ENCODE measurements at regions not wholly inside any gene's neighbourhood (a gene's known extent, or its start where the extent isn't known, plus 50 kb on each side); places are given as distances from the start of the nearest gene placed in this dataset.
"Not testable (repeated sequence)": the region's sequence is repeated elsewhere in the genome, so short reads cannot be mapped to it uniquely, and the experiment has no call there.

DNA sequence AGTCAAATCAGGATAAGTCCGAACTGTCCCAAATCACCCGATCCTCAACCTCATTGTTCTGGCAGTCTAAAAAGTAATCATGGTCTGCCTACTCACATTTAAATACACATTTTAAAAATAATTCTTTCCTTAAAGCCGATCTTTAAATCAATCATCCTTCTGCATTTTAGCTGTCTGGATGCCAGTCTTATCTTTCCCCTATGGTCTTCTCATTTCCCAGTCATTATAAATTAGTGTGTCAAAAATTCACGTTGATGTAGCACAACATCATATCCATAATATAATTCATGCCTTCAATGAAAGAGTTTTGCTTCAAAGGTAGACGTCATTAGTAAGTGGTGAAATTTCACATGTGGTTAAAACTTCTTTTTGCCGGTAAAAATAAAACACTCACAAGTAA, 108.1 kb upstream of the FRG1 start:
- Mint-ChIP-seq H3K4me1 (peaks cover 0 to 2% (median 0%) of the 10 kb centered on the region in 4 donors), H3K36me3 (no peaks in the 10 kb centered on the region), H3K27ac (no peak overlapping the region), H3K4me3 (no peak overlapping the region), H3K27me3 (peaks cover 0 to 18% (median 0%) of the 10 kb centered on the region in 5 donors), H3K9me3 (peaks cover 0 to 6% (median 0%) of the 10 kb centered on the region in 9 donors)
- POLR2A ChIA-PET = no interaction called here
- no peak for DNase-seq
- no peak for ATAC-seq

DNA sequence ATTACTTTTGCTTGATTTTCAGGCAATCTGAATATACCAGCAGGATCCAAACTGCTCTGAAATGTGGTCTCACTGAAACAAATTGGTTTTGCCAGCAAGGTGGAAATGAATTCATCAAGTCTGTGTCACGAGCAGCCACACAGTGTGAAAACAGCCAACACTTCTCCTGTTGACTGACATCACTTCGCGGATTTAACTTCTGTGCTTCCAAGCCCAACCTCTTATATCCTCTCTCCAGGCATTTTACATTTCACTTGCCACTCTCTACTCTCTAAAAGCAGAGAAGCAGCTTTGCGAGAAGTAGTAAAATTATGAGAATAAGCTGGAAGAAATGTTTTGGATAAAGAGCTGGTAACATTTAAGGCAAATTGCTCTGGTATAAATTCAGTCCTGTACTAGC, 106.1 kb upstream of the FRG1 start:
- peaks cover 0 to 2% (median 0%) of the 10 kb centered on the region in 4 donors for H3K4me1 Mint-ChIP-seq
- POLR2A ChIA-PET = no interaction called here
- DNase-seq (no peak), ATAC-seq (no peak)
- H3K27ac Mint-ChIP-seq = no peak overlapping the region
- no peak overlapping the region for H3K4me3 Mint-ChIP-seq
- peaks cover 0 to 8% (median 0%) of the 10 kb centered on the region in 5 donors for H3K27me3 Mint-ChIP-seq
- H3K9me3 Mint-ChIP-seq = peaks cover 0 to 9% (median 0%) of the 10 kb centered on the region in 9 donors
- no peaks in the 10 kb centered on the region for H3K36me3 Mint-ChIP-seq

DNA sequence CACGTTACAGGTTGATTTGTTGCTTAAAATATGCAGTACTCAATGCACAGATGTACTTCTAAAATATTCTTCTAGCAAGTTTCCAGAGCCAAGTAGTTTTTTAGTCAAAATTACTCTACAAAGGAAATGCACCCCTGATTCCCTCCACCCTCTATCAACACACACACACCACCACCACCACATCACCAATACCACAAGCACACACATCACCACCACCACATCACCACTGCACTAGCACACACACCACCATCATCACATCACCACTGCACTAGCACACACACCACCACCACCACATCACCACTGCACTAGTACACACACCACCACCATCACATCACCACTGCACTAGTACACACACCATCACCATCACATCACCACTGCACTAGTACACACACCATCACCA, 105.2 kb upstream of the FRG1 start:
- no peak for DNase-seq
- Mint-ChIP-seq H3K4me1 (peaks cover 0 to 2% (median 0%) of the 10 kb centered on the region in 4 donors), H3K4me3 (no peak overlapping the region), H3K36me3 (no peaks in the 10 kb centered on the region), H3K9me3 (peaks cover 0 to 9% (median 0%) of the 10 kb centered on the region in 9 donors), H3K27ac (no peak overlapping the region), H3K27me3 (peaks cover 0 to 8% (median 0%) of the 10 kb centered on the region in 5 donors)
- POLR2A ChIA-PET = no interaction called here
- no peak for ATAC-seq

DNA sequence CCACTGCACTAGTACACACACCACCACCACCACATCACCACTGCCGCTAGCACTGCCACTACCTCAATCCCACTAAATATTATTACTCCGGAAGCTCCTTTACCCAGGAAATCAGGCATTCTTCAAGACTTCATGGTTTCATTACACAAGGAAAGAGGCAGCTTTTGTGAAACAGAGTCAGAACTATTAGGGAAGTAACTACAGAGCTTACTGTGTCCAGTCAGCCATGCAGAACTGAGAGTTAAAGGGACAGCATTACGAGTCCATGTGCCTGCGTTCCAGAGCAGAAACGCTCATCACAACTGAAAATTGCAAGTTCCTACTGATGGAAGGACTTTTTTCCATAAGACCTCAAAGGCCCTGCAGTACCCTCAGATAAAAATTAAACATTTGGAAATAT, 103.2 kb upstream of the FRG1 start:
- peaks cover 0 to 2% (median 0%) of the 10 kb centered on the region in 4 donors for H3K4me1 Mint-ChIP-seq
- H3K27me3 Mint-ChIP-seq = peaks cover 0 to 7% (median 0%) of the 10 kb centered on the region in 5 donors
- H3K9me3 Mint-ChIP-seq = peaks cover 0 to 9% (median 0%) of the 10 kb centered on the region in 9 donors
- ATAC-seq (no peak), DNase-seq (no peak)
- POLR2A ChIA-PET = no interaction called here
- H3K27ac Mint-ChIP-seq = no peak overlapping the region
- H3K4me3 Mint-ChIP-seq = no peak overlapping the region
- H3K36me3 Mint-ChIP-seq = no peaks in the 10 kb centered on the region

DNA sequence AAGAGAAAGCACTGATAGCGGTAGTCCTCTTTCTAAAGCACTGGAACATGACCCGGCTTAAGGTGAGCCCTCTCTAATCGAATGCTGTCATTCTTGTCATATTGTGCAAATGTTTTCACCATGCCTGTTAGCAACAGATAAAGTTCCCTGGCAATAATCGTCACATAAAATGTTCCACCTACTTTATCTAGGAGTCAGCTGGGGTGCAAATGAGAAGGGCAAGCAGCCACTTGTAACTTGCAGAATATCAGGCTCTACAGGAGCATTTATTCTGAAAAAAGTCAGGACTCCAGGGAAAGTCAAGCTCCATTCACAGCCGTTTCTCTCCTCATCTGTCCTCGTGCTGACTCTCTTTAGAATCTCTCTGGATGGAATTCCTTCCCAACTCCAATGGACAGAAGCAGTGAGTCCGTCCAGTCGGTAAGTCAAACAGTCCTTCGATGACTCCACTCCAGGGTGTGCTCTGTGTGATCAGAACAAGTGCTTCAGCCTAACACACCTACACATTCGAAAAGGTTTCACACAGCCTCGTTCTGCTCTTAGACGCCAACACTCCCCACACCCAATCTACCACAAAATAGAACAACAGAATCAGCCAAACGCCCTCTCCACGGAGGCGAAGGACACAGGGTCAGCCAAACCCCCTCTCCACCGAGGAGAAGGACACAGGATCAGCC, 101.7 kb upstream of the FRG1 start:
- POLR2A ChIA-PET = no interaction called here
- peaks cover 0 to 4% (median 0%) of the 10 kb centered on the region in 5 donors for H3K27me3 Mint-ChIP-seq
- no peak for DNase-seq
- no peak overlapping the region for H3K4me3 Mint-ChIP-seq
- peaks cover 0 to 2% (median 0%) of the 10 kb centered on the region in 4 donors for H3K4me1 Mint-ChIP-seq
- no peak overlapping the region for H3K27ac Mint-ChIP-seq
- H3K9me3 Mint-ChIP-seq = peaks cover 0 to 9% (median 0%) of the 10 kb centered on the region in 9 donors
- H3K36me3 Mint-ChIP-seq = no peaks in the 10 kb centered on the region
- ATAC-seq = no peak

DNA sequence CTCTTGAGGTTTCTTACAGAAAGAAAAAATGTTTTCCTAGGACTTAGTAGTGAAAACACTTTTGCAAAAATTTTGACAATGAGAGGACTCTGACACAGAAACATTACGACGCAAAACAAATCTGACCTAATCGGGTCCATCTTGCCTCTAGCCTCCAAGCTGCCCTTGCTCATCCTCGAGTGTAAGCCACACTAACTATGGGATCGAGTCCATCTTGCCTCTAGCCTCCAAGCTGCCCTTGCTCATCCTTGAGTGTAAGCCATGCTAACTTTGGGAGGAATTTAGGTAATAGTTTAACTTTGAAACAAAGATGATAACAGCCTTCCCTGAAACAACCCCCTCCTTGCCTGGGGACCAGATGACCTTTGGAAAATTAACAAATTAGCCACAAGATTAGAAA, 100.3 kb upstream of the FRG1 start:
- Mint-ChIP-seq H3K4me3 (no peak overlapping the region), H3K27me3 (peaks cover 0 to 4% (median 0%) of the 10 kb centered on the region in 5 donors), H3K27ac (no peak overlapping the region), H3K4me1 (peaks cover 0 to 2% (median 0%) of the 10 kb centered on the region in 4 donors), H3K36me3 (no peaks in the 10 kb centered on the region), H3K9me3 (peaks cover 0 to 9% (median 0%) of the 10 kb centered on the region in 9 donors)
- DNase-seq = no peak
- no peak for ATAC-seq
- POLR2A ChIA-PET = no interaction called here

DNA sequence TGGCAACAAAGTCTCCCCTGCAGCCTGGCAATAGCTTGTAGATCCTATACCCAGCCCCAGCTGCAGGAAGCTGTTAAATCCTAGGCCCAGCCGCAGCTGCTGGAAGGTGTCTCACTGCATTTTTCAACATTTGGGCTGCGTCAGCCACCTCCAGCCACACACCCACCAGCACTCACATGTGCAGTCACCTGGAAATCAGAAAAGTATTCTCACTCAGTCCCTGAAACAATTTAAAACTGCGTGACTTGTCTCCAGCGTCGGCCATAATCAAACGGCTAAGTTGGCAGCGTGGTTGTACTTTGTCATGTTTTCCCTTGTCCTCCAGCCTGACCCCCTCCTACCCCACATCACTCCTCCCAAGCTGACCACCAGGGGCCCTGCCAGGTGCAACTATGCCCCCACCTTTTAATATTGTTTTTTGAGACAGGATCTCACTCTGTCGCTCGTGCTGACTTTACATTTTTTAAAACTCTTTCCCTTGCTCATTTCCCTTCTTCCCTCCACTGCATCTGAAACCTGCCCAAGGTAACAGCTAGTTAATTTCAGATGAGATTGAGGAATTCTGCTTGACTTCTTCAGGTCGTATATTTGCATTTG, 97.2 kb upstream of the FRG1 start:
- POLR2A ChIA-PET = no interaction called here
- Mint-ChIP-seq H3K9me3 (no peaks in the 10 kb centered on the region), H3K36me3 (no peaks in the 10 kb centered on the region), H3K27ac (no peak overlapping the region), H3K4me3 (no peak overlapping the region), H3K4me1 (no peaks in the 10 kb centered on the region), H3K27me3 (peaks cover 0 to 4% (median 2%) of the 10 kb centered on the region in 5 donors)
- ATAC-seq = no peak
- DNase-seq = no peak

DNA sequence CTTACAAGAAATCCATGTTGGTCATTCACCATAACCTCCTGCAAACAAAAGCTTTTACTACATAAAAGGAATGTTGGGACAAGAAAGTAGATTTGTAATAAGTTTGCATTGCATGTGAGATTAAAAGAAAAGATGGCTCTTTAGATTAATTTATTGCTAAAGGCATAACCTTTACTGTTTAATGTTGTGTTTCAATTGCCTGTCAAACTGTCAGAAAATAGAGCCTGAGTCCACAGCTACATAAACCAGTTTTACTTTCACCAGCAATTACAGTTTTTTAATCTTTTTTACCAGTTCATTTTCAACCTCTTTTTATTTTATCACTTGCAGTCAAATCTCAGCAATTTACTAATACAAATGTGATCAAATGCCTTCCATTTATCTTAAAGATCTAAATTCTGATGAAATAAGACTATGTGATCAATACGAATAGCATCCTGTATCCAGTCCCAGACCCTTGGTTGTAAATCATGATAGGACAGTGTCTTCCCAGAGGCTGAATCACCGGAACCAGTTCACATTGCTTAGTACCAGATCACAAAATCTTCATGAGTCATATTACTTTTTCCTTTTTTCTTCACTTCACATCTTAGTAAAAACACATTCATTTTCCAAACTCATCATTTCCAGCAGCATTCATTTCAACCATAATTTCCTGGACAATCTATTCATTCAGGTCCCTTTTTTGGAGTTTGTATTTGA, 95.4 kb upstream of the FRG1 start:
- no peak for DNase-seq
- H3K36me3 Mint-ChIP-seq = no peaks in the 10 kb centered on the region
- H3K27ac Mint-ChIP-seq = no peak overlapping the region
- no peaks in the 10 kb centered on the region for H3K9me3 Mint-ChIP-seq
- peaks cover 0 to 4% (median 2%) of the 10 kb centered on the region in 5 donors for H3K27me3 Mint-ChIP-seq
- POLR2A ChIA-PET = no interaction called here
- H3K4me1 Mint-ChIP-seq = no peaks in the 10 kb centered on the region
- H3K4me3 Mint-ChIP-seq = no peak overlapping the region
- ATAC-seq = no peak

DNA sequence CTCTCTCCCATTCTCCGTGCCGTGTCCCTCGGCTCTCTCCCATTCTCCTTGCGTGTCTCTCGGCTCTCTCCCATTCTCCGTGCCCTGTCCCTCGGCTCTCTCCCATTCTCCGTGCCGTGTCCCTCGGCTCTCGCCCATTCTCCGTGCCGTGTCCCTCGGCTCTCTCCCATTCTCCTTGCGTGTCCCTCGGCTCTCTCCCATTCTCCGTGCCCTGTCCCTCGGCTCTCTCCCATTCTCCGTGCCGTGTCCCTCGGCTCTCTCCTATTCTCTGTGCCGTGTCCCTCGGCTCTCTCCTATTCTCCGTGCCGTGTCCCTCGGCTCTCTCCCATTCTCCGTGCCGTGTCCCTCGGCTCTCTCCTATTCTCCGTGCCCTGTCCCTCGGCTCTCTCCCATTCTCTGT, 94.6 kb upstream of the FRG1 start:
- H3K27ac Mint-ChIP-seq, ATAC-seq, POLR2A ChIA-PET, H3K27me3 Mint-ChIP-seq, H3K36me3 Mint-ChIP-seq, H3K9me3 Mint-ChIP-seq, H3K4me1 Mint-ChIP-seq, H3K4me3 Mint-ChIP-seq, DNase-seq: not testable (repeated sequence)

DNA sequence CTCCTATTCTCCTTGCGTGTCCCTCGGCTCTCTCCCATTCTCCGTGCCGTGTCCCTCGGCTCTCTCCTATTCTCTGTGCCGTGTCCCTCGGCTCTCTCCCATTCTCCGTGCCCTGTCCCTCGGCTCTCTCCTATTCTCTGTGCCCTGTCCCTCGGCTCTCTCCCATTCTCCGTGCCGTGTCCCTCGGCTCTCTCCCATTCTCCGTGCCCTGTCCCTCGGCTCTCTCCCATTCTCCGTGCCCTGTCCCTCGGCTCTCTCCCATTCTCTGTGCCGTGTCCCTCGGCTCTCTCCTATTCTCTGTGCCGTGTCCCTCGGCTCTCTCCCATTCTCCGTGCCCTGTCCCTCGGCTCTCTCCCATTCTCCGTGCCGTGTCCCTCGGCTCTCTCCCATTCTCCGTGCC, 94.1 kb upstream of the FRG1 start:
- DNase-seq, H3K36me3 Mint-ChIP-seq, POLR2A ChIA-PET, H3K4me3 Mint-ChIP-seq, H3K27ac Mint-ChIP-seq, H3K4me1 Mint-ChIP-seq, H3K27me3 Mint-ChIP-seq, ATAC-seq, H3K9me3 Mint-ChIP-seq: not testable (repeated sequence)

DNA sequence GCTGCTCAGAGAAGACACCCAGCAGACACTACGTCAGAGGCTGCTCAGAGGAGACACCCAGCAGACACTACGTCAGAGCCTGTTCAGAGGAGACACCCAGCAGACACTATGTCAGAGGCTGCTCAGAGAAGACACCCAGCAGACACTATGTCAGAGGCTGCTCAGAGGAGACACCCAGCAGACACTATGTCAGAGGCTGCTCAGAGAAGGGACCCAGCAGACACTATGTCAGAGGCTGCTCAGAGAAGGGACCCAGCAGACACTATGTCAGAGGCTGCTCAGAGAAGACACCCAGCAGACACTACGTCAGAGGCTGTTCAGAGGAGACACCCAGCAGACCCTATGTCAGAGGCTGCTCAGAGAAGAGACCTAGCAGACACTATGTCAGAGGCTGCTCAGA, 92.0 kb upstream of the FRG1 start:
- POLR2A ChIA-PET, H3K4me3 Mint-ChIP-seq, H3K4me1 Mint-ChIP-seq, ATAC-seq, H3K36me3 Mint-ChIP-seq, H3K9me3 Mint-ChIP-seq, H3K27ac Mint-ChIP-seq, H3K27me3 Mint-ChIP-seq: not testable (repeated sequence)
- DNase-seq = peak in 1 of 10 donors; percentile 5

DNA sequence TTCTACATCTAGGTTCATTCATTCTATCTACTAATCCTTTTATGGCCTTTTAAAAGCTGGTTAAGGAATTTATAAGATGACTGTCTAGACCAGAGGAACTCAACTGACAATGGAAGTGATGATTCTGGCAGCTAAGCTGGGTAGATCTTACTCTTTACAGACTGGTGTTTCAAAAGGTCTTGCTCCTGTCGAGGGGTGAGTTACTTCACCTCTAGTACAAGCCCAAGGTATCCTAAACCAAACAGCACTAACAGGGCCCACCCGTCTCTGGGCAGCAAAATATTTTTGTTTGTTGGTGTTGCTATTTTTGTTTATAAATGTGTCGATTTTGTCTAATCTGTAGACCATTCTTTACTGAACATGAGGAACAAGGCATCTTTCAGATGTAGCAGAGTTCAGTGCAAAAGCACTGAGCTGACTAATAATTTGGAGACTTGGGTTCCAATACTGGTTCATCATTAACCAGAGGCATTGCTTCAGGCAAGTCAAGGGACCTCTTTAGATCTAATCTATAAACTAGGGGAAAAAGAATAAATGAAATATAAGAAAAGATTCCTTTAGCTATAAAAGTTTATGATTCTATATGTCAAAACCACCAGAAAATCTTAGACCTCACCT, 90.3 kb upstream of the FRG1 start:
- H3K27me3 Mint-ChIP-seq = peaks cover 0 to 2% (median 0%) of the 10 kb centered on the region in 5 donors
- ATAC-seq = no peak
- H3K27ac Mint-ChIP-seq = no peak overlapping the region
- H3K9me3 Mint-ChIP-seq = peaks cover 0 to 26% (median 8%) of the 10 kb centered on the region in 9 donors
- POLR2A ChIA-PET = no interaction called here
- peaks cover 4 to 21% (median 12%) of the 10 kb centered on the region in 3 donors for H3K36me3 Mint-ChIP-seq
- H3K4me3 Mint-ChIP-seq = no peak overlapping the region
- no peak for DNase-seq
- no peaks in the 10 kb centered on the region for H3K4me1 Mint-ChIP-seq

DNA sequence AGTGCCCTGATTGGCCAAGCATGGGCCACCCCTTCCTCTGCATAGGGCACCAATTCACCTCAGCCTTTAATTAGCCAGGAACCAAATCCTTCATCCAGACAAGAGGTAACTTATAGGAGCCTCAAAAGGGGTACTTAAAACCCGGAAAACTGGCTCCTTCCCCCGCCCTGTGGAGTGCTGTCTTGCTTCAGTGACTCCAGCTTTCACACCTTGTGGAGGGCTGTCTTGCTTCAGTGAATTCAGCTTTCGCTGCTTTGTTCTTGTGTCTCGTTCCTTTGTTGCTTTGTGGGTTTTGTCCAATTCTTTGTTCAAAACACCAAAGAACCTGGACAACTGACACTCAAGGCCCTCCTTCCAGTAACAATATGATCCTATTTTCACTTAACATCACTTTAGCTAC, 82.2 kb upstream of the FRG1 start:
- Mint-ChIP-seq H3K27me3 (no peaks in the 10 kb centered on the region), H3K36me3 (peaks cover 16 to 34% (median 30%) of the 10 kb centered on the region in 3 donors), H3K4me1 (no peaks in the 10 kb centered on the region), H3K27ac (no peak overlapping the region), H3K4me3 (no peak overlapping the region), H3K9me3 (peaks cover 0 to 31% (median 7%) of the 10 kb centered on the region in 9 donors)
- no peak for ATAC-seq
- DNase-seq = no peak
- POLR2A ChIA-PET = no interaction called here
